Fibroblast of lung (primary cell): ENCODE measurements at regions not wholly inside any gene's neighbourhood (a gene's known extent, or its start where the extent isn't known, plus 50 kb on each side); places are given as distances from the start of the nearest gene placed in this dataset.

ENCODE experiments used
- CTCF ChIP-seq, 2 donors: IDR thresholded peaks in 1 of 2; conservative IDR thresholded peaks in 1 of 2; 1 replicate in 1 of 2; 2 replicates in 1 of 2; pipeline ENCODE4 v1.5.1; 2011 to 2012; ENCODE audit warnings: low read length in 2 of 2, control low read depth in 1 of 2, inconsistent platforms in 1 of 2, low read depth in 1 of 2, mild to moderate bottlenecking in 1 of 2
- EZH2 ChIP-seq: IDR thresholded peaks from 2 replicates; pipeline ENCODE4 v1.5.1; 2012; ENCODE audit warnings: low read length, control low read depth, mild to moderate bottlenecking; ENCODE audit errors: missing control alignments

- TF ChIP-seq CTCF (conservative IDR thresholded peaks at IDR 0.05 in 1 of 2, IDR thresholded peaks at IDR 0.05 in 1 of 2; ENCODE audit: low read depth in 1 of 2, low read length in 2 of 2) (no peak), EZH2 (no peak)
Observed at GRCh38 chr5:83414601-83415000, 56.9 kb upstream of the VCAN start.
